GM21576 (cell line): ENCODE measurements at regions not wholly inside any gene's neighbourhood (a gene's known extent, or its start where the extent isn't known, plus 50 kb on each side); places are given as distances from the start of the nearest gene placed in this dataset.
"Not testable (repeated sequence)": the region's sequence is repeated elsewhere in the genome, so short reads cannot be mapped to it uniquely, and the experiment has no call there.

ENCODE experiments used
- ATAC-seq: cut with Tn5 transposase; IDR thresholded peaks from one replicate; pipeline ENCODE4 v1.9.1; 2021; ENCODE audit warnings: mild to moderate bottlenecking, moderate library complexity; ENCODE audit not compliant: unreplicated experiment

- no peak for ATAC-seq
These were observed 374.9 kb upstream of the IRAK1BP1 start for GRCh38 chr6:78492351-78493017.

- no peak for ATAC-seq
These were observed 366.9 kb upstream of the IRAK1BP1 start for GRCh38 chr6:78500299-78501089.

- ATAC-seq: no peak
These were observed 364.9 kb upstream of the IRAK1BP1 start for GRCh38 chr6:78502386-78502887.

GRCh38 chr6:78505178-78505577 lies 362.2 kb upstream of the IRAK1BP1 start:
- ATAC-seq: no peak

GRCh38 chr6:78511009-78511408 lies 356.3 kb upstream of the IRAK1BP1 start:
- ATAC-seq: no peak

- ATAC-seq: no peak
These were observed 353.5 kb upstream of the IRAK1BP1 start for GRCh38 chr6:78513856-78514255.

GRCh38 chr6:78515271-78515670 lies 352.1 kb upstream of the IRAK1BP1 start:
- no peak for ATAC-seq

- ATAC-seq: no peak
These were observed 350.0 kb upstream of the IRAK1BP1 start for GRCh38 chr6:78517399-78517798.

- no peak for ATAC-seq
These were observed 343.7 kb upstream of the IRAK1BP1 start for GRCh38 chr6:78523622-78524021.

- ATAC-seq: no peak
These were observed 341.4 kb upstream of the IRAK1BP1 start for GRCh38 chr6:78525976-78526375.

GRCh38 chr6:78526432-78526831 lies 340.9 kb upstream of the IRAK1BP1 start:
- ATAC-seq: no peak

GRCh38 chr6:78528926-78529325 lies 338.4 kb upstream of the IRAK1BP1 start:
- ATAC-seq: no peak

- ATAC-seq: no peak
These were observed 337.1 kb upstream of the IRAK1BP1 start for GRCh38 chr6:78530208-78530607.

GRCh38 chr6:78533426-78533825 lies 333.9 kb upstream of the IRAK1BP1 start:
- ATAC-seq: no peak

GRCh38 chr6:78533876-78534275 lies 333.5 kb upstream of the IRAK1BP1 start:
- ATAC-seq: no peak

GRCh38 chr6:78538002-78538401 lies 329.3 kb upstream of the IRAK1BP1 start:
- no peak for ATAC-seq

- not testable (repeated sequence) for ATAC-seq
These were observed 319.7 kb upstream of the IRAK1BP1 start for GRCh38 chr6:78547636-78548035.

- no peak for ATAC-seq
These were observed 316.0 kb upstream of the IRAK1BP1 start for GRCh38 chr6:78551361-78551760.

GRCh38 chr6:78552435-78552834 lies 314.9 kb upstream of the IRAK1BP1 start:
- ATAC-seq: no peak

GRCh38 chr6:78554341-78554740 lies 313.0 kb upstream of the IRAK1BP1 start:
- no peak for ATAC-seq

- ATAC-seq: no peak
These were observed 308.3 kb upstream of the IRAK1BP1 start for GRCh38 chr6:78559056-78559455.

- no peak for ATAC-seq
These were observed 306.3 kb upstream of the IRAK1BP1 start for GRCh38 chr6:78561015-78561414.
